ENCODE measurements at regions not wholly inside any gene's neighbourhood (a gene's known extent, or its start where the extent isn't known, plus 50 kb on each side); places are given as distances from the start of the nearest gene placed in this dataset.

- no peak overlapping the region for H4K5ac ChIP-seq (ENCODE audit: low read depth, low read length)
- no peak for TF ChIP-seq FOS (IDR thresholded peaks at IDR 0.05; ENCODE audit: low read depth, low read length)
- TF ChIP-seq MAFK (IDR thresholded peaks at IDR 0.05; ENCODE audit: low read depth, low read length) = no peak
- no peak for TF ChIP-seq CTCF (conservative IDR thresholded peaks at IDR 0.05; ENCODE audit: low read depth, low read length)
- TF ChIP-seq RCOR1 (IDR thresholded peaks at IDR 0.05; ENCODE audit: insufficient replicate concordance, low read length) = no peak
- no peak for TF ChIP-seq BHLHE40 (IDR thresholded peaks at IDR 0.05; ENCODE audit: low read depth, low read length)
- TF ChIP-seq MAZ (IDR thresholded peaks at IDR 0.05; ENCODE audit: borderline replicate concordance, low read depth, low read length) = no peak
- no peak for TF ChIP-seq ELK1 (IDR thresholded peaks at IDR 0.05; ENCODE audit: borderline replicate concordance, low read depth, low read length)
- TF ChIP-seq POLR2A (IDR thresholded peaks at IDR 0.05; ENCODE audit: low read depth, low read length) = no peak
- no peak for TF ChIP-seq RAD21 (IDR thresholded peaks at IDR 0.05; ENCODE audit: low read length)
- no peak for TF ChIP-seq NFE2L2 (IDR thresholded peaks at IDR 0.05; ENCODE audit: low read depth, low read length)
- no peak for TF ChIP-seq MXI1 (IDR thresholded peaks at IDR 0.05; ENCODE audit: borderline replicate concordance, low read depth, low read length)
- no peak for TF ChIP-seq SMC3 (IDR thresholded peaks at IDR 0.05; ENCODE audit: low read depth, low read length)
- TF ChIP-seq CEBPB (IDR thresholded peaks at IDR 0.05; ENCODE audit: low read depth, low read length) = no peak
- no peak for TF ChIP-seq CHD1 (IDR thresholded peaks at IDR 0.05; ENCODE audit: low read depth, low read length)
- TF ChIP-seq RFX5 (IDR thresholded peaks at IDR 0.05; ENCODE audit: low read depth, low read length) = no peak
- no peak for TF ChIP-seq USF2 (IDR thresholded peaks at IDR 0.05; ENCODE audit: low read depth, low read length)
- H3K4me3 ChIP-seq (ENCODE audit: insufficient read depth, low read depth, low read length) = no peak overlapping the region
- H2BK120ac ChIP-seq (ENCODE audit: low read depth, low read length) = no peak overlapping the region
- intact Hi-C loops (cut with micrococcal nuclease) = no loop called here
- no peak overlapping the region for H4K91ac ChIP-seq (ENCODE audit: insufficient read depth, low read depth, low read length)
- H3K14ac ChIP-seq (replicated peaks; ENCODE audit: low read depth, low read length) = no peak overlapping the region
- H3K27me3 ChIP-seq (ENCODE audit: control insufficient read depth, insufficient read depth, low read length) = peaks cover 2% of the 10 kb centered on the region; the same call in 1 of the 2 replicates
- no peak overlapping the region for H2BK5ac ChIP-seq (ENCODE audit: low read depth, low read length, poor library complexity, severe bottlenecking)
- 50% methylated on average over 2 of the region's 8 CpGs; no CpG with 5 or more reads in 1 of the 2 experiments for WGBS, 2 experiments (ENCODE audit: extremely low coverage in 2 of 2, insufficient read length in 1 of 2)
- no peak overlapping the region for H2BK20ac ChIP-seq (ENCODE audit: low read depth, low read length)
- H2BK15ac ChIP-seq (ENCODE audit: low read depth, low read length) = no peak overlapping the region
- no peak overlapping the region for H3K4ac ChIP-seq (ENCODE audit: low read depth, low read length)
- dilution Hi-C loops (cut with HindIII; ENCODE audit: low sequenced_read_pairs, unreplicated experiment) = no loop called here
- CTCF ChIA-PET = no interaction called here
- POLR2A ChIA-PET (ENCODE audit: unreplicated experiment) = no interaction called here
- H3K23ac ChIP-seq (ENCODE audit: low read depth, low read length) = no peak overlapping the region
- in situ Hi-C loops (cut with MboI; ENCODE audit: low sequenced_read_pairs) = no loop called here
- ATAC-seq (ENCODE audit: low read depth) (no peak), DNase-seq (no peak)
- H4K20me1 ChIP-seq (ENCODE audit: insufficient read depth, low read length) = no peaks in the 10 kb centered on the region
- no peak overlapping the region for H3K4me2 ChIP-seq (ENCODE audit: low read depth, low read length)
- no peak overlapping the region for H2AFZ ChIP-seq (replicated peaks; ENCODE audit: low read length, poor library complexity)
- H3K4me1 ChIP-seq (ENCODE audit: control insufficient read depth, insufficient read depth, low read length) = no peaks in the 10 kb centered on the region
- H3K9ac ChIP-seq (ENCODE audit: low read depth, low read length) = no peak overlapping the region
- no peaks in the 10 kb centered on the region for H3K9me1 ChIP-seq (ENCODE audit: insufficient read depth, low read length)
- H2AK5ac ChIP-seq (ENCODE audit: low read depth, low read length) = no peak overlapping the region
- no peak overlapping the region for H3K27ac ChIP-seq (ENCODE audit: insufficient read depth, low read length)
- H4K8ac ChIP-seq (ENCODE audit: low read depth in 2 of 2, low read length in 2 of 2) = no peak overlapping the region
- no peaks in the 10 kb centered on the region for H3K36me3 ChIP-seq (ENCODE audit: control insufficient read depth, insufficient read depth, low read length)
- no peaks in the 10 kb centered on the region for H3K9me3 ChIP-seq (ENCODE audit: control insufficient read depth, insufficient read depth, low read length)
- no peak overlapping the region for H2AK9ac ChIP-seq (replicated peaks; ENCODE audit: low read depth, low read length, poor library complexity)
- no TSS peak for BruUV-seq (replicated peaks)
- H3K79me1 ChIP-seq (ENCODE audit: low read depth in 1 of 2, low read length in 2 of 2) = no peaks in the 10 kb centered on the region
- H3K56ac ChIP-seq (ENCODE audit: extremely low read depth, insufficient read depth, low read length) = no peak overlapping the region
- no peak overlapping the region for H3K18ac ChIP-seq (ENCODE audit: low read depth, low read length)
These were observed 50.5 kb upstream of the SSTR4 start for GRCh38 chr20:22984606-22985005.
